Fibroblast of mammary gland (primary cell): ENCODE measurements at regions not wholly inside any gene's neighbourhood (a gene's known extent, or its start where the extent isn't known, plus 50 kb on each side); places are given as distances from the start of the nearest gene placed in this dataset.

Source experiments
- DNase-seq: peaks from one replicate; pipeline ENCODE4 v3.0.0-alpha.2; 2010; ENCODE audit warnings: low read depth
- H3K4me3 ChIP-seq: 2 replicates; pipeline ENCODE4 v1.5.1; 2011; ENCODE audit warnings: low read depth, mild to moderate bottlenecking, low read length, moderate library complexity; ENCODE audit not compliant: control insufficient read depth
- TF ChIP-seq, protein P1 (sequence below): conservative IDR thresholded peaks from 2 replicates; pipeline ENCODE4 v1.5.1; 2011; ENCODE audit warnings: low read depth, low read length, inconsistent platforms; ENCODE audit not compliant: control insufficient read depth, insufficient read depth

- TF ChIP-seq, protein P1, sequence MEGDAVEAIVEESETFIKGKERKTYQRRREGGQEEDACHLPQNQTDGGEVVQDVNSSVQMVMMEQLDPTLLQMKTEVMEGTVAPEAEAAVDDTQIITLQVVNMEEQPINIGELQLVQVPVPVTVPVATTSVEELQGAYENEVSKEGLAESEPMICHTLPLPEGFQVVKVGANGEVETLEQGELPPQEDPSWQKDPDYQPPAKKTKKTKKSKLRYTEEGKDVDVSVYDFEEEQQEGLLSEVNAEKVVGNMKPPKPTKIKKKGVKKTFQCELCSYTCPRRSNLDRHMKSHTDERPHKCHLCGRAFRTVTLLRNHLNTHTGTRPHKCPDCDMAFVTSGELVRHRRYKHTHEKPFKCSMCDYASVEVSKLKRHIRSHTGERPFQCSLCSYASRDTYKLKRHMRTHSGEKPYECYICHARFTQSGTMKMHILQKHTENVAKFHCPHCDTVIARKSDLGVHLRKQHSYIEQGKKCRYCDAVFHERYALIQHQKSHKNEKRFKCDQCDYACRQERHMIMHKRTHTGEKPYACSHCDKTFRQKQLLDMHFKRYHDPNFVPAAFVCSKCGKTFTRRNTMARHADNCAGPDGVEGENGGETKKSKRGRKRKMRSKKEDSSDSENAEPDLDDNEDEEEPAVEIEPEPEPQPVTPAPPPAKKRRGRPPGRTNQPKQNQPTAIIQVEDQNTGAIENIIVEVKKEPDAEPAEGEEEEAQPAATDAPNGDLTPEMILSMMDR = no peak
- no peak overlapping the region for H3K4me3 ChIP-seq
- no peak for DNase-seq
Measured at GRCh38 chr11:134764966-134765365, 352.9 kb upstream of the B3GAT1 start.

GRCh38 chr11:134764367-134764766 is 352.3 kb upstream of the B3GAT1 start:
- H3K4me3 ChIP-seq = no peak overlapping the region
- TF ChIP-seq, protein P1 = no peak
- no peak for DNase-seq

DNA sequence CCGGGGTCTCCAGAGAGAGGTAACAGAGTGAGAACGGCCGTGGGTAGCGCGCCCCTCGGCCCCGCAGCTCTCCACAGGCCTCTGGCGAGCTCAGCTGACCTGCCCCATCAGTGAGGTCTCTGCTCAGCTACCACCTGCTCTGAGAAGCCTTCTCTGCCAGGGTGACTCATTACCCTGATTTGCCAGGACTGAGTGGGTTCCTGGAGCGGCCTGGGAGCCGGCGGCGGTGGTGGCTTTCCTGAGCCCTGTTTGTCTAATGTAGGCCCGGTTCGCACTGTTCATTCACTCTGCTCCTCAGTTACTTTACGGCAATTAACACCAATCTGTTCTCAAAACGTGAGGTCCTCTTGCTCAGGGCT is 351.0 kb upstream of the B3GAT1 start:
- DNase-seq = no peak
- peak overlapping the region; percentile 3 for H3K4me3 ChIP-seq
- TF ChIP-seq, protein P1 = no peak

- H3K4me3 ChIP-seq = peak overlapping the region; percentile 17
- peak; percentile 16 for DNase-seq
- TF ChIP-seq, protein P1 = no peak
Measured at GRCh38 chr11:134762248-134763029, 350.4 kb upstream of the B3GAT1 start.

GRCh38 chr11:134761926-134762247 is 349.8 kb upstream of the B3GAT1 start:
- no peak for DNase-seq
- no peak overlapping the region for H3K4me3 ChIP-seq
- TF ChIP-seq, protein P1 = no peak

DNA sequence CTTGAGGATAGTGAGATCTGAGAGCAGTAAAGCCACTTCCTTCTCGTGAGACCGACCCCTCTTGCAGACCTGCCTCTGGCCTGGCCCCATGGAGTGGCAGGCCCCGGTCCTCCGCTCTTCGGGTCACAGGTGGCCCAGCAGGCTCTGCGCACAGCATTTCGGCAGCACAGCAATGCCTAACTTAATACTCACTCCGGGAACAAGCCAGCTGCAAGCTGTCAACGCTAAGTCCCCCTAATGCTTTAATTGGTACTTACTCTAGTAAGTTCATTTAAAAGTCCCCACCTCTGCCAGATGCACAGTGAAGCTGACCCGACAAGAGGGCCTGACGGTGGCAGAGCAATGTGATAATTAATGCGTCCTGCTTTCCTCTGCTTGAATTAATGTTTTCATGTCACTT is 349.3 kb upstream of the B3GAT1 start:
- no peak for DNase-seq
- no peak overlapping the region for H3K4me3 ChIP-seq
- TF ChIP-seq, protein P1 = no peak

DNA sequence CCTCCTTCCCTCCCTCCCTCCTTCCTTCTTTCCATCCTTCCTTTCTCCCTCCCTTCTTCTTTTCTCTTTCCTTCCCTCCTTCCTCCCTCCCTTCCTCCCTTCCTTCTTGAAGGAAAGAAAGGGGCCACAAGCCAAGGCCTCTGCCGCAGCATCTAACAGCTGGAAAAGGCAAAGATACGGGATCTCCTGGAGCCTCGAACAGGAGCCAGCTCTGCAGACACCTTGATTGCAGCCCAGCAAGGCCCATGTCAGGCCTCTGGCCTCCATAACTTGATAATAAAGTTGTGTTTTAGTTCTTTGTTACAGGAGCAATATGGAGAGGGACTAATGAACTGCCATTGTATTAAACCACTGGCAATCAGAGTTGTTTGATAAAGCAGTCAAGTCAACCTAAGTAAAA is 348.9 kb upstream of the B3GAT1 start:
- TF ChIP-seq, protein P1 = no peak
- no peak overlapping the region for H3K4me3 ChIP-seq
- no peak for DNase-seq
